ENCODE measurements at regions not wholly inside any gene's neighbourhood (a gene's known extent, or its start where the extent isn't known, plus 50 kb on each side); places are given as distances from the start of the nearest gene placed in this dataset.

DNA sequence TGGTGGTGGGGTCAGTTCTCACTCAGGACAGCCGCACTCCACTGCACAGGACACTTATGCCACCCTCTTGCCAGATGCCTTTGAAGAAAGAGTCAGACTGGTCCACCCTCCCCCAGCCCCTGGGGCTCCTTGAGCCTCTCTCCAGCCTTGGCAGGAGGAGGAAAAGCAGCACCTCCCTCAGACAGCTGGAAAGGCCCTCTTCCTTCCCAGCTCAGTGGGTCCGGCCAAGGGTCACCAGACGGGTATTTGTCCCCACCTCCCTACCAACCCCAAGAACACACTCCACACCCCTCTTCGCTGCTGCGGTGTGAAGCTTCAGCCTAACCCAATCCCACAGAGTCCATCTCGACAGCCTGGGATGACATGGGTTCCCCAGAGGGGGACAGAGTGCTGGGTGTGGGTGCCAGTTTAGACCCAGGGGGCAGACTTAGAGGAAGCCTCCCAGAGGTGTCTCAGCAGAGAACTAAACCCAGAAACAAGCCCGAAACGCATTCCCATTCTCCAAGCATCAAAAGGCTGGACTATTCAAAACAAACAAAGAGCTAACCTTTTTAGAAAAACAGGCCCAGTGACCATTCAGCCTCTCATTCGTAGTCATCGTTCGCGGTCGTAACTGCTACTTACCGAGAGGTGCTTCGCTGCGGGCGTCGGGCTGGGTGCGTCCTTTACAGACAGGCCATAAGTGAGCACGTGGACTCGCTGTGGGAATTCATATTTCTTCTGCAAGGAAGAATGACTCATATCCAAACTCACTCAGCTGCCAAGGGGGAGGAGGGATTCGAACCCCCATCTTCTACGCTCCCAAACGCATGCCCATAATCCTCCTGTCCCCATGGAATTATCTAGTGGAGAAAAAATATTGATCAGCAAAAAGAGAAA, 57.5 kb upstream of the ANO1 start:
- no peak for FAIRE-seq
- TF ChIP-seq, protein P1, sequence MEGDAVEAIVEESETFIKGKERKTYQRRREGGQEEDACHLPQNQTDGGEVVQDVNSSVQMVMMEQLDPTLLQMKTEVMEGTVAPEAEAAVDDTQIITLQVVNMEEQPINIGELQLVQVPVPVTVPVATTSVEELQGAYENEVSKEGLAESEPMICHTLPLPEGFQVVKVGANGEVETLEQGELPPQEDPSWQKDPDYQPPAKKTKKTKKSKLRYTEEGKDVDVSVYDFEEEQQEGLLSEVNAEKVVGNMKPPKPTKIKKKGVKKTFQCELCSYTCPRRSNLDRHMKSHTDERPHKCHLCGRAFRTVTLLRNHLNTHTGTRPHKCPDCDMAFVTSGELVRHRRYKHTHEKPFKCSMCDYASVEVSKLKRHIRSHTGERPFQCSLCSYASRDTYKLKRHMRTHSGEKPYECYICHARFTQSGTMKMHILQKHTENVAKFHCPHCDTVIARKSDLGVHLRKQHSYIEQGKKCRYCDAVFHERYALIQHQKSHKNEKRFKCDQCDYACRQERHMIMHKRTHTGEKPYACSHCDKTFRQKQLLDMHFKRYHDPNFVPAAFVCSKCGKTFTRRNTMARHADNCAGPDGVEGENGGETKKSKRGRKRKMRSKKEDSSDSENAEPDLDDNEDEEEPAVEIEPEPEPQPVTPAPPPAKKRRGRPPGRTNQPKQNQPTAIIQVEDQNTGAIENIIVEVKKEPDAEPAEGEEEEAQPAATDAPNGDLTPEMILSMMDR (IDR thresholded peaks at IDR 0.05; ENCODE audit: insufficient read depth, missing control alignments): no peak
- DNase-seq (ENCODE audit: insufficient read length, low spot score): no peak

DNA sequence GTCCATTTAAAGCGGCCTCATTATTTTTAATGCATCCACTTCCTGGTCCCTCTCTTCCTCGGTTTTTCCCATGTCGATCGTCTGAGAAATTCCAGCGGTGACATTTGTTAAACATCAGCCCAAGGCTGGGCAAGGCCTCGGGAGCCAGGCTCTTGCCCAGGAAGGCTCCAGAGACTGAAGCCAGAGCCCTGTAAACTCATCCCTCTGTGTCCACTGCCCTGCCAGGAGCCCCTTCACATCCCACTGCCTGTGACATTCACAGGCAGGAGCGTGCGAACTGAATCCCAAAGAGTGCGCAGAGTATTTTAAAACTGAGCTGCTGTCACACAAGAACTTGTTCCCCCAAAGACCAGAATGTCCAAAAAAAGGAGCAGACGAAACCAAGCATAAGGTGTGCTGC, 56.5 kb upstream of the ANO1 start:
- DNase-seq (ENCODE audit: insufficient read length, low spot score) (no peak), FAIRE-seq (no peak)
- TF ChIP-seq, protein P1 (IDR thresholded peaks at IDR 0.05; ENCODE audit: insufficient read depth, missing control alignments): no peak

DNA sequence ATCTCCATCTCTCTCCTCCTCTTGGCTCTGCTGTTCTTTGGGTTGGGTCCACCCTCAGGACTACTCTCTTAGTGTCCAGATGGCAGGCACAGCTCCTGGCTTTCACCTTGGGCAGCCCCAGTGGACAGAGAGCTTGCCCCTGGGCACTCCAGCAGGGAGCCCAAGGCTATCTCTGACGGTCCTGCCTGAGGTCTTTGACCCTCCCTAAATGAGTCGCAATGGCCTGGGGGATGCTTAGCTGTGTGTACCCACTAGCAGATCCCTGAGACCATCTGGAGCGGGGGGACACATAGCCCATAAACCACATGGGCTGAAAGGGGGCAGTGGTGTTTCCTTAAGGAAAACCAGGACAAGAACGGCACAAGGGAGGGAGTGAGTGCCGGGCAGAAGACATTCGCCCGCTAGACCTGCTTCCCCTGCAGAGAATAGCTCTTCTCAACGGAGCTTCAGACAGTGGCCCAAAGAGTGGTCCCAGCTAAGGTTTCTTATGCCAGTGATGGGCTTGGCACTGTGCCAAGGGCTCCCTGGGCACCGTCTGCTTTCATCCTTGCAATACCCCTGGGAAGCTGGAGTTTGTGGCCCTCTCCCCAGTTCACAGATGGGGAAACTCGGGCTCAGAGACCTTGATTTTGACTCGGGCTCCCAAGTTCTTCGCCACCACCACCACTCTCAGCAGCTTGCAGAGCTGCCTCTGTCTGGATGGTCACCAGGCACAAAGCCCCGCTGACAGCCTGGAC, 53.9 kb upstream of the ANO1 start:
- DNase-seq (ENCODE audit: insufficient read length, low spot score) (no peak), FAIRE-seq (no peak)
- TF ChIP-seq, protein P1 (IDR thresholded peaks at IDR 0.05; ENCODE audit: insufficient read depth, missing control alignments): no peak

DNA sequence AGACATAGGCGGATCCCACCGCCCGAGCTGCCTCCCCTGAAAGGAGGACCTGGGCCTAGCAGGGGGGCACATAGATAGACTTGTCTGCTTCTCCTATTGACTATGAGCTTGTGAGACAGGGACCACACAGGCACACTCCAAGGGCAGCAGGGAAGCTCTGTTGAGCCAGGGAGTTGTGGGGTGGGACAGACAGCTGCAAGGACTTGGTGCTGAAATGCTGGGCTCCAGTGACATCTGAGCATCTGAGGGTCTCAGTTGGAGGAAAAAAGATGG, 53.4 kb upstream of the ANO1 start:
- TF ChIP-seq, protein P1 (IDR thresholded peaks at IDR 0.05; ENCODE audit: insufficient read depth, missing control alignments): no peak
- DNase-seq (ENCODE audit: insufficient read length, low spot score) (no peak), FAIRE-seq (no peak)

DNA sequence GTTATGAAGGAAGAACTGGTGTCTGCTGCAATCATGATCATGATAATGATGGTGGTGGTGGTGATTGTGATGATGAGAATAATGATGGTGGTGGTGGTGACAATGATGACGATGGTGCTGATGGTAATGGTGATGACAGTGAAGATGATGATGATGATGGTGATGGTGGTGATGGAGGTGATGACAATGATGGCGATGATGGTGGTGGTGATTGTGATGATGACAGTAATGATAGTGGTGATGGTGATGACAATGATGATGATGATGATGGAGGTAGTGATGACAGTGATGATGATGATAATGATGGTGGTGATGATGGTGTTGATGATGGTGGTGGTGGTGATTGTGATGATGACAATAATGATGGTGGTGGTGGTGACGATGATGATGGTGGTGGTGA, 52.8 kb upstream of the ANO1 start:
- DNase-seq (ENCODE audit: insufficient read length, low spot score) (no peak), FAIRE-seq (no peak)
- TF ChIP-seq, protein P1 (IDR thresholded peaks at IDR 0.05; ENCODE audit: insufficient read depth, missing control alignments): no peak

DNA sequence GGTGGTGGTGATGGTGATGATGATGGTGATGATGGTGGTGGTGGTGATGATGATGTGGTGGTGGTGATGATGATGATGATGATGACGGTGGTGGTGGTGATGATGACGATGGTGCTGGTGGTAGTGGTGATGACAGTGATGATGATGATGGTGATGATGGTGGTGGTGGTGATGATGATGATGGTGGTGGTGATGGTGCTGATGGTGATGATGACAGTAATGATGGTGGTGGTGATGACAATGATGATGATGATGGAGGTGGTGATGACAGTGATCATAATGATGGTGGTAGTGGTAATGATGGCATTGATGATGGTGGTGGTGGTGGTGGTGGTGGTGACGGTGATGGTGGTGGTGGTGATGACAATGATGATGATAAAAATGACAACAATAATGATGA, 52.1 kb upstream of the ANO1 start:
- FAIRE-seq (no peak), DNase-seq (ENCODE audit: insufficient read length, low spot score) (no peak)
- TF ChIP-seq, protein P1 (IDR thresholded peaks at IDR 0.05; ENCODE audit: insufficient read depth, missing control alignments): no peak

DNA sequence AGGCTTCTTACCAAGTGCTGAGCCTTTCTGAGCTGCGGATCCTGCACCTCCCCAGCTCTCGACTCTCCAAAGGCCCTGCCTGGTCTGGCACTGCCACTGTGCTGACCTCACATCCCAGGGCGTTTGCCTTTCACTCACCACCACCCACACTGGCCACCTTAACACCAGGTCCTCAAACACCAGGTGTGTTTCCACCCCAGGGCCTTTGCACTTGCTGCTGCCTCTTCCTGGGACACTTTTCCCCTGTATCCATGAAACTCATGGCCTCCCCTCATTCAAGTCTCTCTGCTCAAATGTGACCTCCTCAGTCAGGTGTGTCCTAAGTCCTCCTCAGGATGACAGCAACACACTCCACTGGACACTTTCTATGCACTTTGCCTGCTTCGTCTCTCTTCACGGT, 51.4 kb upstream of the ANO1 start:
- TF ChIP-seq, protein P1 (IDR thresholded peaks at IDR 0.05; ENCODE audit: insufficient read depth, missing control alignments): no peak
- DNase-seq (ENCODE audit: insufficient read length, low spot score): no peak
- no peak for FAIRE-seq

Measured in D721Med (cell line).